ENCODE measurements at regions not wholly inside any gene's neighbourhood (a gene's known extent, or its start where the extent isn't known, plus 50 kb on each side); places are given as distances from the start of the nearest gene placed in this dataset.

GRCh38 chr2:120401275-120402066 lies 55.5 kb downstream of the INHBB start:
- no peak overlapping the region for H3K4me3 ChIP-seq (replicated peaks; ENCODE audit: low read depth, low read length)
- TF ChIP-seq, protein P1, sequence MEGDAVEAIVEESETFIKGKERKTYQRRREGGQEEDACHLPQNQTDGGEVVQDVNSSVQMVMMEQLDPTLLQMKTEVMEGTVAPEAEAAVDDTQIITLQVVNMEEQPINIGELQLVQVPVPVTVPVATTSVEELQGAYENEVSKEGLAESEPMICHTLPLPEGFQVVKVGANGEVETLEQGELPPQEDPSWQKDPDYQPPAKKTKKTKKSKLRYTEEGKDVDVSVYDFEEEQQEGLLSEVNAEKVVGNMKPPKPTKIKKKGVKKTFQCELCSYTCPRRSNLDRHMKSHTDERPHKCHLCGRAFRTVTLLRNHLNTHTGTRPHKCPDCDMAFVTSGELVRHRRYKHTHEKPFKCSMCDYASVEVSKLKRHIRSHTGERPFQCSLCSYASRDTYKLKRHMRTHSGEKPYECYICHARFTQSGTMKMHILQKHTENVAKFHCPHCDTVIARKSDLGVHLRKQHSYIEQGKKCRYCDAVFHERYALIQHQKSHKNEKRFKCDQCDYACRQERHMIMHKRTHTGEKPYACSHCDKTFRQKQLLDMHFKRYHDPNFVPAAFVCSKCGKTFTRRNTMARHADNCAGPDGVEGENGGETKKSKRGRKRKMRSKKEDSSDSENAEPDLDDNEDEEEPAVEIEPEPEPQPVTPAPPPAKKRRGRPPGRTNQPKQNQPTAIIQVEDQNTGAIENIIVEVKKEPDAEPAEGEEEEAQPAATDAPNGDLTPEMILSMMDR (IDR thresholded peaks at IDR 0.05; ENCODE audit: low read depth, low read length, missing control alignments), result no peak
- DNase-seq (ENCODE audit: extremely low read depth, low read depth), result no peak

DNA sequence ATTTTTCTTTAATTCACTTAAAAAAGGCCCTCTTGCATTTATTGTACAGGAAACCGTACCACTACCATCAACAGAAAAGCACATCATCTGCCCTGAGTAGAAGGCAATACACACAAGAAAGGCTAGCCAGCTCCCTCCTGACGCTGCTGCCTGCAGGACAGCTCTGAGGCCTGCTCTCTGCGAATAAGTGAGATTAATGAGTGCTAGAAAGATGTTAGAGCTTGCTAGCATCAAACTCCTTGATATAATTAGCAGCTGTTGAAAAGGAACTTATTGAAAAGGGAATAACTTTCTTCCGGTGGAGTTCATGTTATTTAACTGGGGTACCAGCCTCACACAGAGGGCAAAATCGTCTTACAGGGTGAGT lies 56.1 kb downstream of the INHBB start:
- TF ChIP-seq, protein P1 (IDR thresholded peaks at IDR 0.05; ENCODE audit: low read depth, low read length, missing control alignments), result no peak
- no peak for DNase-seq (ENCODE audit: extremely low read depth, low read depth)
- H3K4me3 ChIP-seq (replicated peaks; ENCODE audit: low read depth, low read length), result no peak overlapping the region

GRCh38 chr2:120402508-120402907 lies 56.6 kb downstream of the INHBB start:
- no peak overlapping the region for H3K4me3 ChIP-seq (replicated peaks; ENCODE audit: low read depth, low read length)
- TF ChIP-seq, protein P1 (IDR thresholded peaks at IDR 0.05; ENCODE audit: low read depth, low read length, missing control alignments), result no peak
- DNase-seq (ENCODE audit: extremely low read depth, low read depth), result no peak

GRCh38 chr2:120403261-120403660 lies 57.3 kb downstream of the INHBB start:
- DNase-seq (ENCODE audit: extremely low read depth, low read depth), result no peak
- TF ChIP-seq, protein P1 (IDR thresholded peaks at IDR 0.05; ENCODE audit: low read depth, low read length, missing control alignments), result no peak
- H3K4me3 ChIP-seq (replicated peaks; ENCODE audit: low read depth, low read length), result no peak overlapping the region

DNA sequence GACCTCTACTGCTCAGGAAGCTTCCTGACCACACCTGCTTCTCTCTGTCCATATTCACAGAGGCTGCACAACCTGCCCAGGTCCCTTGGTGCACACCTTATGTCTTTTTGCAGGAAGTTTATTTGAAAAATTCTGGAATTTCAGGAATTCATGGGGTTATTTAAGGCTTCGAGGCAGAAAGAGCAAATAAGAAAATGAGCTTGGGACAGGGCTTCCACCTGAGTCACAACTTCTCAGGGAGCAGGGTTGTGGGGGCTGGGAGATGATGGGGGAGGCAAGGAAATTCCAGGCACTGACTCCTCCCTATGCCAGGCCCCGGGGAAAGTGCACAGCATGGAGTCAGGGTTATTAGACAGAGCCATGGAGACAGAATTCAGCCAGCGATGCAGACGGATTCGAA lies 57.7 kb downstream of the INHBB start:
- no peak overlapping the region for H3K4me3 ChIP-seq (replicated peaks; ENCODE audit: low read depth, low read length)
- TF ChIP-seq, protein P1 (IDR thresholded peaks at IDR 0.05; ENCODE audit: low read depth, low read length, missing control alignments), result no peak
- DNase-seq (ENCODE audit: extremely low read depth, low read depth), result no peak

- H3K4me3 ChIP-seq (replicated peaks; ENCODE audit: low read depth, low read length), result no peak overlapping the region
- TF ChIP-seq, protein P1 (IDR thresholded peaks at IDR 0.05; ENCODE audit: low read depth, low read length, missing control alignments), result no peak
- no peak for DNase-seq (ENCODE audit: extremely low read depth, low read depth)
Measured at GRCh38 chr2:120404274-120404673, 58.3 kb downstream of the INHBB start.

Measured in HFF-Myc (cell line).